ENCODE measurements at regions not wholly inside any gene's neighbourhood (a gene's known extent, or its start where the extent isn't known, plus 50 kb on each side); places are given as distances from the start of the nearest gene placed in this dataset.
A peak's percentile ranks its signal among the peaks of the same experiment; 100 is the strongest.
"Not testable (repeated sequence)": the region's sequence is repeated elsewhere in the genome, so short reads cannot be mapped to it uniquely, and the experiment has no call there.

- H3K9me3 Mint-ChIP-seq; H3K27me3 ChIP-seq (ENCODE audit: insufficient read depth, low read length, poor library complexity, severe bottlenecking); H3K4me3 Mint-ChIP-seq; H3K9me3 ChIP-seq (ENCODE audit: low read length); H3K27ac ChIP-seq (ENCODE audit: low read depth, low read length); H3K4me1 ChIP-seq (ENCODE audit: insufficient read depth, low read length); H3K27me3 Mint-ChIP-seq; H3K4me1 Mint-ChIP-seq; H3K36me3 Mint-ChIP-seq; H3K4me3 ChIP-seq (ENCODE audit: low read length); CTCF ChIA-PET; POLR2A ChIA-PET; H3K36me3 ChIP-seq (ENCODE audit: insufficient read depth, low read length): not testable (repeated sequence)
- DNase-seq: peak in 1 of 5 donors; percentile 14
- peak overlapping the region in 1 of 8 donors; percentile 42 for H3K27ac Mint-ChIP-seq
Observed at GRCh38 chr2:2773080-2773479, 442.0 kb upstream of the MYT1L start.

- POLR2A ChIA-PET: no interaction called here
- CTCF ChIA-PET: no interaction called here
- Histone ChIP-seq H3K9me3 (ENCODE audit: low read length) (no peaks in the 10 kb centered on the region), H3K27me3 (ENCODE audit: insufficient read depth, low read length, poor library complexity, severe bottlenecking) (no peaks in the 10 kb centered on the region), H3K27ac (ENCODE audit: low read depth, low read length) (no peak overlapping the region), H3K4me3 (ENCODE audit: low read length) (no peak overlapping the region), H3K4me1 (ENCODE audit: insufficient read depth, low read length) (no peaks in the 10 kb centered on the region), H3K36me3 (ENCODE audit: insufficient read depth, low read length) (no peaks in the 10 kb centered on the region)
- Mint-ChIP-seq H3K36me3 (no peaks in the 10 kb centered on the region), H3K4me3 (no peak overlapping the region), H3K9me3 (peaks cover 0 to 2% (median 0%) of the 10 kb centered on the region in 5 donors), H3K27ac (no peak overlapping the region), H3K4me1 (no peaks in the 10 kb centered on the region), H3K27me3 (peaks cover 0 to 1% of the 10 kb centered on the region in 2 donors)
- peak in 1 of 5 donors; percentile 16 for DNase-seq
Observed at GRCh38 chr2:2771721-2772411, 440.8 kb upstream of the MYT1L start.

GRCh38 chr2:2769481-2770431 is 438.7 kb upstream of the MYT1L start:
- no peaks in the 10 kb centered on the region for H3K36me3 Mint-ChIP-seq
- H3K9me3 Mint-ChIP-seq: peaks cover 0 to 2% (median 0%) of the 10 kb centered on the region in 5 donors
- POLR2A ChIA-PET: no interaction called here
- H3K27me3 ChIP-seq (ENCODE audit: insufficient read depth, low read length, poor library complexity, severe bottlenecking): no peaks in the 10 kb centered on the region
- H3K4me1 Mint-ChIP-seq: no peaks in the 10 kb centered on the region
- no peaks in the 10 kb centered on the region for H3K36me3 ChIP-seq (ENCODE audit: insufficient read depth, low read length)
- peaks cover 0 to 1% of the 10 kb centered on the region in 2 donors for H3K27me3 Mint-ChIP-seq
- CTCF ChIA-PET: no interaction called here
- DNase-seq: peak in 1 of 5 donors; percentile 18
- H3K27ac ChIP-seq (ENCODE audit: low read depth, low read length): no peak overlapping the region
- no peak overlapping the region for H3K4me3 Mint-ChIP-seq
- H3K9me3 ChIP-seq (ENCODE audit: low read length): no peaks in the 10 kb centered on the region
- no peak overlapping the region for H3K4me3 ChIP-seq (ENCODE audit: low read length)
- peak overlapping the region in 1 of 8 donors; percentile 26 for H3K27ac Mint-ChIP-seq
- no peaks in the 10 kb centered on the region for H3K4me1 ChIP-seq (ENCODE audit: insufficient read depth, low read length)

- DNase-seq: no peak
- no peaks in the 10 kb centered on the region for H3K4me1 ChIP-seq (ENCODE audit: insufficient read depth, low read length)
- no peaks in the 10 kb centered on the region for H3K36me3 ChIP-seq (ENCODE audit: insufficient read depth, low read length)
- ChIA-PET CTCF (no interaction called here), POLR2A (no interaction called here)
- Mint-ChIP-seq H3K27ac (no peak overlapping the region), H3K4me1 (no peaks in the 10 kb centered on the region), H3K36me3 (no peaks in the 10 kb centered on the region), H3K9me3 (peaks cover 0 to 2% (median 0%) of the 10 kb centered on the region in 5 donors), H3K4me3 (no peak overlapping the region), H3K27me3 (no peaks in the 10 kb centered on the region)
- H3K27me3 ChIP-seq (ENCODE audit: insufficient read depth, low read length, poor library complexity, severe bottlenecking): no peaks in the 10 kb centered on the region
- H3K27ac ChIP-seq (ENCODE audit: low read depth, low read length): no peak overlapping the region
- no peaks in the 10 kb centered on the region for H3K9me3 ChIP-seq (ENCODE audit: low read length)
- no peak overlapping the region for H3K4me3 ChIP-seq (ENCODE audit: low read length)
Observed at GRCh38 chr2:2768476-2768875, 437.4 kb upstream of the MYT1L start.

- H3K36me3 Mint-ChIP-seq: no peaks in the 10 kb centered on the region
- CTCF ChIA-PET: no interaction called here
Observed at GRCh38 chr2:2767837-2768236, 436.8 kb upstream of the MYT1L start.

GRCh38 chr2:2765839-2766495 is 434.9 kb upstream of the MYT1L start:
- ChIA-PET CTCF (no interaction called here), POLR2A (no interaction called here)
- Mint-ChIP-seq H3K9me3 (no peaks in the 10 kb centered on the region), H3K27me3 (no peaks in the 10 kb centered on the region), H3K27ac (no peak overlapping the region), H3K4me3 (no peak overlapping the region), H3K4me1 (no peaks in the 10 kb centered on the region), H3K36me3 (no peaks in the 10 kb centered on the region)
- DNase-seq: no peak
- H3K27me3 ChIP-seq (ENCODE audit: insufficient read depth, low read length, poor library complexity, severe bottlenecking): no peaks in the 10 kb centered on the region
- no peaks in the 10 kb centered on the region for H3K4me1 ChIP-seq (ENCODE audit: insufficient read depth, low read length)
- no peaks in the 10 kb centered on the region for H3K36me3 ChIP-seq (ENCODE audit: insufficient read depth, low read length)
- H3K4me3 ChIP-seq (ENCODE audit: low read length): no peak overlapping the region
- no peak overlapping the region for H3K27ac ChIP-seq (ENCODE audit: low read depth, low read length)
- no peaks in the 10 kb centered on the region for H3K9me3 ChIP-seq (ENCODE audit: low read length)

More at GRCh38 chr2:2767837-2768236, 436.8 kb upstream of the MYT1L start:
- Histone ChIP-seq H3K4me3 (ENCODE audit: low read length) (no peak overlapping the region), H3K9me3 (ENCODE audit: low read length) (no peaks in the 10 kb centered on the region), H3K27me3 (ENCODE audit: insufficient read depth, low read length, poor library complexity, severe bottlenecking) (no peaks in the 10 kb centered on the region), H3K4me1 (ENCODE audit: insufficient read depth, low read length) (no peaks in the 10 kb centered on the region), H3K36me3 (ENCODE audit: insufficient read depth, low read length) (no peaks in the 10 kb centered on the region), H3K27ac (ENCODE audit: low read depth, low read length) (no peak overlapping the region)
- Mint-ChIP-seq H3K4me3 (no peak overlapping the region), H3K9me3 (peaks cover 0 to 2% (median 0%) of the 10 kb centered on the region in 5 donors), H3K4me1 (no peaks in the 10 kb centered on the region), H3K27ac (no peak overlapping the region), H3K27me3 (no peaks in the 10 kb centered on the region)
- DNase-seq: no peak
- POLR2A ChIA-PET: no interaction called here

GRCh38 chr2:2765176-2765800 is 434.2 kb upstream of the MYT1L start:
- H3K27ac Mint-ChIP-seq: no peak overlapping the region
- Histone ChIP-seq H3K4me3 (ENCODE audit: low read length) (no peak overlapping the region), H3K36me3 (ENCODE audit: insufficient read depth, low read length) (no peaks in the 10 kb centered on the region), H3K4me1 (ENCODE audit: insufficient read depth, low read length) (no peaks in the 10 kb centered on the region), H3K27me3 (ENCODE audit: insufficient read depth, low read length, poor library complexity, severe bottlenecking) (no peaks in the 10 kb centered on the region), H3K27ac (ENCODE audit: low read depth, low read length) (no peak overlapping the region), H3K9me3 (ENCODE audit: low read length) (no peaks in the 10 kb centered on the region)
- no peaks in the 10 kb centered on the region for H3K9me3 Mint-ChIP-seq
- DNase-seq: no peak
- no peaks in the 10 kb centered on the region for H3K36me3 Mint-ChIP-seq
- CTCF ChIA-PET: no interaction called here
- no peak overlapping the region for H3K4me3 Mint-ChIP-seq
- H3K27me3 Mint-ChIP-seq: no peaks in the 10 kb centered on the region
- POLR2A ChIA-PET: no interaction called here
- H3K4me1 Mint-ChIP-seq: no peaks in the 10 kb centered on the region

- Mint-ChIP-seq H3K9me3 (no peaks in the 10 kb centered on the region), H3K36me3 (no peaks in the 10 kb centered on the region), H3K27ac (no peak overlapping the region), H3K4me3 (no peak overlapping the region), H3K27me3 (no peaks in the 10 kb centered on the region), H3K4me1 (no peaks in the 10 kb centered on the region)
- ChIA-PET POLR2A (no interaction called here), CTCF (no interaction called here)
- Histone ChIP-seq H3K9me3 (ENCODE audit: low read length) (no peaks in the 10 kb centered on the region), H3K4me1 (ENCODE audit: insufficient read depth, low read length) (no peaks in the 10 kb centered on the region), H3K27ac (ENCODE audit: low read depth, low read length) (no peak overlapping the region), H3K27me3 (ENCODE audit: insufficient read depth, low read length, poor library complexity, severe bottlenecking) (no peaks in the 10 kb centered on the region), H3K4me3 (ENCODE audit: low read length) (no peak overlapping the region), H3K36me3 (ENCODE audit: insufficient read depth, low read length) (no peaks in the 10 kb centered on the region)
- DNase-seq: no peak
Observed at GRCh38 chr2:2764739-2765138, 433.7 kb upstream of the MYT1L start.
